Breast epithelium (tissue), 3 donors: ENCODE measurements at regions not wholly inside any gene's neighbourhood (a gene's known extent, or its start where the extent isn't known, plus 50 kb on each side); places are given as distances from the start of the nearest gene placed in this dataset.

Experiments
- CTCF ChIP-seq, 3 donors: fragments of 450-650 bp; IDR thresholded peaks; one replicate each; pipeline ENCODE4 v1.5.1; 2016 to 2017; ENCODE audit warnings: antibody characterized with exemption in 3 of 3, mild to moderate bottlenecking in 3 of 3, moderate library complexity in 3 of 3
- POLR2A ChIP-seq: fragments of 450-650 bp; IDR thresholded peaks from one replicate; pipeline ENCODE4 v1.6.1; 2016; ENCODE audit warnings: antibody characterized with exemption, mild to moderate bottlenecking, moderate library complexity
- POLR2AphosphoS5 ChIP-seq, 3 donors: sonication (generic); formaldehyde crosslinking; IDR thresholded peaks; one replicate each; pipeline ENCODE4 v1.6.1; 2017; ENCODE audit warnings: antibody characterized with exemption in 3 of 3

DNA sequence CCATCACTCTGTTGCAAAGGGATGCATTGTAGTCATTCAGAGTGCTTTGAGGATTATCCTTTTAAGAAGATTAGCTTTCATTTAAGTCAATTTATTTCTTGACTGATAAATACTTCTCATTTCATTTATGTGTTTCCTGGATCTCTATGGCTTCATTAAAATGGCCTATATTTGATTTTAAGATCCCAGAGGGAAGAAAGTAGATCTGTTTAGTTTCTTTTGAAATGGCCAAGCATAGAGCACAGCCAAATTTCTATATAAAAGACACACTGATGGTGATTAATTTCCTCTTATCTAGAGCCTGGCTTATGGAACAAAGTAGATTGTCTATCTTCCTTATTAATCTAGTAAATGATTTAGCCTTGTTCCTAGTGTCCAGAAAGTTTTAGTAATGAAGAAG is 129.7 kb upstream of the CALCR start:
- no peak for TF ChIP-seq CTCF (IDR thresholded peaks at IDR 0.05)
- TF ChIP-seq POLR2AphosphoS5 (IDR thresholded peaks at IDR 0.05) = no peak
- no peak for TF ChIP-seq POLR2A
